ENCODE measurements at regions not wholly inside any gene's neighbourhood (a gene's known extent, or its start where the extent isn't known, plus 50 kb on each side); places are given as distances from the start of the nearest gene placed in this dataset.

- Histone ChIP-seq H3K9me3 (no peaks in the 10 kb centered on the region), H3K4me1 (ENCODE audit: low read depth) (no peaks in the 10 kb centered on the region), H3K4me3 (no peak overlapping the region), H3K36me3 (ENCODE audit: low read depth) (no peaks in the 10 kb centered on the region)
- intact Hi-C loops (cut with DNase I, micrococcal nuclease): no loop called here
- ATAC-seq (no peak), DNase-seq (no peak)
- TF ChIP-seq CTCF (IDR thresholded peaks at IDR 0.05): no peak
These were observed 262.5 kb downstream of the GALR1 start for GRCh38 chr18:77512152-77512551.

- DNase-seq (no peak), ATAC-seq (no peak)
- Histone ChIP-seq H3K36me3 (ENCODE audit: low read depth) (no peaks in the 10 kb centered on the region), H3K4me1 (ENCODE audit: low read depth) (no peaks in the 10 kb centered on the region), H3K9me3 (no peaks in the 10 kb centered on the region), H3K4me3 (no peak overlapping the region)
- intact Hi-C loops (cut with DNase I, micrococcal nuclease): no loop called here
- no peak for TF ChIP-seq CTCF (IDR thresholded peaks at IDR 0.05)
These were observed 268.3 kb downstream of the GALR1 start for GRCh38 chr18:77517901-77518300.

DNA sequence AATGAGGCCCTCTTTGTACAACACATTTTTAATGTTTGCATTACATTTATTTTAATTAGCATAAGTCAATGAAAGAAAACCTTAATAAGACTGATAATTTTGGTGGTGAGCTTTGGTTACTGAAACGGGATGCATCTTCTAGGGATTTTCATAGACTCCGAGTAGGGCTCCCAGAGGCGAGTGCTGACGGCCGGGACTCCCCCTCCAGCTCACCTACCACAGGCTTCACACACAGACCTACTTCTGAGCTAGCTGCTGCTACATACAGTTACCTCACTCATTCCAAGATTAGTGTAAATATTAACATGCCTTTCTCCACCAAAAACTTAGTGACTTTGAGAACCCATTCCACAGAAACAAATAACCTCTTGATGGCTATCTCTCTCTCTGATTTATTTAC lies 271.1 kb downstream of the GALR1 start:
- no peak overlapping the region for H3K4me3 ChIP-seq
- H3K36me3 ChIP-seq (ENCODE audit: low read depth): no peaks in the 10 kb centered on the region
- H3K9me3 ChIP-seq: no peaks in the 10 kb centered on the region
- no peaks in the 10 kb centered on the region for H3K4me1 ChIP-seq (ENCODE audit: low read depth)
- ATAC-seq (no peak), DNase-seq (no peak)
- no peak for TF ChIP-seq CTCF (IDR thresholded peaks at IDR 0.05)
- intact Hi-C loops (cut with DNase I, micrococcal nuclease): no loop called here

DNA sequence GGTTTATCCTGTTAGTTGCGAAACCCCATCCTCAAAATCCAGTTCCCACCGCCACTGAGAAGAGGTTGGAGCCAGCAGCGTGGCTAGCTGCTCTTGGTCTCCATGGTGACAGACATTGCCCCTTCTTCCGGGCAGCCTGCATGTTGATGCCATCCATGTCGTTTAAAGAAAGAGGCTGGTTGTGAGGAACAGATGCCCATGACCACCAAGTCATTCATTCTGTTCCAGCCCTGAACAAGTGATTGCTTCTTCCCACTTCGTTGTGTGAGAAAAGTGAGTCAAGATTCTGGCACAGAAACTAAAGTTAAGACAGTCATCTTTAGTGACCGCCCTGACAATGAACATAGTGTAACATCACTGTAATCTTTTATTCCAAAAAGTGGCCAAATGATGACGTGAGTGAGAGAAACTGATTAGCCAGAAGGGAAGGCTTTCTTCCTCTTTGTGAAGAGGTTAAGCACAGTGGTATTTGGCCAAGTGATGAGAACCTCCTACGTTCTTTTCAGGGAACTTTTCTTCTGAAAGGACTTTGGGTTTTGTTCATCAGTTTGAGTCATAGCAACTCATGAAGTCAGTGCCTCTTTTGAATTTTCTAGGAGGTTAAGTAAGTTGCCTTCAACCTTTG lies 272.5 kb downstream of the GALR1 start:
- intact Hi-C loops (cut with DNase I, micrococcal nuclease): no loop called here
- Histone ChIP-seq H3K36me3 (ENCODE audit: low read depth) (no peaks in the 10 kb centered on the region), H3K9me3 (no peaks in the 10 kb centered on the region), H3K4me1 (ENCODE audit: low read depth) (no peaks in the 10 kb centered on the region), H3K4me3 (no peak overlapping the region)
- no peak for DNase-seq
- no peak for TF ChIP-seq CTCF (IDR thresholded peaks at IDR 0.05)
- no peak for ATAC-seq

- H3K4me1 ChIP-seq (ENCODE audit: low read depth): no peaks in the 10 kb centered on the region
- no peak overlapping the region for H3K4me3 ChIP-seq
- DNase-seq: no peak
- ATAC-seq: no peak
- H3K9me3 ChIP-seq: no peaks in the 10 kb centered on the region
- TF ChIP-seq CTCF (IDR thresholded peaks at IDR 0.05): no peak
- H3K36me3 ChIP-seq (ENCODE audit: low read depth): no peaks in the 10 kb centered on the region
- intact Hi-C loops (cut with DNase I, micrococcal nuclease): no loop called here
These were observed 275.3 kb downstream of the GALR1 start for GRCh38 chr18:77524909-77525308.

GRCh38 chr18:77526962-77527361 lies 277.3 kb downstream of the GALR1 start:
- H3K36me3 ChIP-seq (ENCODE audit: low read depth): no peaks in the 10 kb centered on the region
- no peak for TF ChIP-seq CTCF (IDR thresholded peaks at IDR 0.05)

More at GRCh38 chr18:77526962-77527361, 277.3 kb downstream of the GALR1 start:
- intact Hi-C loops (cut with DNase I, micrococcal nuclease): no loop called here
- ATAC-seq: no peak
- no peak overlapping the region for H3K4me3 ChIP-seq
- no peaks in the 10 kb centered on the region for H3K9me3 ChIP-seq
- H3K4me1 ChIP-seq (ENCODE audit: low read depth): no peaks in the 10 kb centered on the region
- no peak for DNase-seq
